ENCODE measurements at regions not wholly inside any gene's neighbourhood (a gene's known extent, or its start where the extent isn't known, plus 50 kb on each side); places are given as distances from the start of the nearest gene placed in this dataset.

GRCh38 chr5:165569551-165569950 is 2064.1 kb downstream of the MAT2B start:
- H3K79me2 ChIP-seq (ENCODE audit: insufficient read depth, low read length): no peaks in the 10 kb centered on the region
- Mint-ChIP-seq H3K36me3 (no peaks in the 10 kb centered on the region), H3K27ac (no peak overlapping the region), H3K27me3 (ENCODE audit: low read depth in 3 of 3) (peaks cover 0 to 3% (median 0%) of the 10 kb centered on the region in 3 donors), H3K9me3 (peaks cover 13 to 30% (median 23%) of the 10 kb centered on the region in 7 donors), H3K4me3 (no peak overlapping the region), H3K4me1 (peaks cover 6% of the 10 kb centered on the region)
- no peak overlapping the region for H2AFZ ChIP-seq (ENCODE audit: insufficient read depth, low read depth, low read length, poor library complexity, severe bottlenecking)
- DNase-seq: peak in 1 of 3 donors; percentile 10
- H3K4me2 ChIP-seq (replicated peaks; ENCODE audit: extremely low read depth, low read length, poor library complexity, severe bottlenecking): no peak overlapping the region
- no peak for TF ChIP-seq CTCF (IDR thresholded peaks at IDR 0.05)
- peaks cover 18 to 29% of the 10 kb centered on the region in 2 donors for H3K9me3 ChIP-seq (replicated peaks in 1 of 2; ENCODE audit: control insufficient read depth in 1 of 2, insufficient read depth in 1 of 2, low read length in 2 of 2)
- H3K27me3 ChIP-seq (ENCODE audit: control insufficient read depth in 2 of 2, insufficient read depth in 2 of 2, low read length in 2 of 2): no peaks in the 10 kb centered on the region
- no peaks in the 10 kb centered on the region for H3K4me1 ChIP-seq (ENCODE audit: control insufficient read depth in 1 of 2, insufficient read depth in 2 of 2, low read length in 2 of 2)
- no peaks in the 10 kb centered on the region for H3K36me3 ChIP-seq (replicated peaks in 1 of 2; ENCODE audit: control insufficient read depth in 1 of 2, insufficient read depth in 2 of 2, low read length in 2 of 2)
- intact Hi-C loops (cut with micrococcal nuclease): no loop called here
- H3K4me3 ChIP-seq (replicated peaks in 1 of 3; ENCODE audit: low read depth in 2 of 3, low read length in 3 of 3): no peak overlapping the region
- H4K20me1 ChIP-seq (ENCODE audit: insufficient read depth, low read length): no peaks in the 10 kb centered on the region
- H3K9ac ChIP-seq (ENCODE audit: insufficient read depth, low read length, poor library complexity, severe bottlenecking): no peak overlapping the region
- no peak overlapping the region for H3K27ac ChIP-seq (ENCODE audit: low read depth in 1 of 2, low read length in 2 of 2)
- 11% methylated on average over 1 of the region's 7 CpGs for WGBS (ENCODE audit: insufficient coverage)

DNA sequence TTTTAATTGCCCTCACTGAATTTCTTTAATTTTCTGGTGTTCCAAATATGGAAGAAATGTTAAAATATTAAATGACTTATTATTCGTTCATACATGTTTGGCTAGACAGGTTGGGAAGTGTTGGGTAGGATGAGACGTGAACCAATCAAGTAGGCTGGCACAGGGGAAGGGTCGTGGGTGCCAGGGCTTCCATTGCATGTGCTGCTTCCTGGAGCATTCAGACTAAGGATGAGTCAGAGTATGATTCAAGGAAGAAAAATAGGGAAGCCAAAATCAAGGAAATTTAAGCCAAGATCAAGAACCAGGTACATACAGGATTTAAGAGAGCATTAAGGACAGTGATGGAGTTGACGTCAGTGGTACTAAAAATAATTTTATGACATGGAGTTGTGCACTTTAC is 2068.0 kb downstream of the MAT2B start:
- Mint-ChIP-seq H3K4me1 (peaks cover 6% of the 10 kb centered on the region), H3K27ac (no peak overlapping the region), H3K36me3 (no peaks in the 10 kb centered on the region), H3K9me3 (peaks cover 16 to 34% (median 27%) of the 10 kb centered on the region in 7 donors), H3K27me3 (ENCODE audit: low read depth in 3 of 3) (peaks cover 0 to 3% (median 0%) of the 10 kb centered on the region in 3 donors), H3K4me3 (no peak overlapping the region)
- WGBS (ENCODE audit: insufficient coverage): 57% methylated on average over 2 of the region's 4 CpGs
- intact Hi-C loops (cut with micrococcal nuclease): no loop called here
- TF ChIP-seq CTCF (IDR thresholded peaks at IDR 0.05): no peak
- Histone ChIP-seq H3K9ac (ENCODE audit: insufficient read depth, low read length, poor library complexity, severe bottlenecking) (no peak overlapping the region), H3K9me3 (replicated peaks in 1 of 2; ENCODE audit: control insufficient read depth in 1 of 2, insufficient read depth in 1 of 2, low read length in 2 of 2) (peaks cover 18 to 29% of the 10 kb centered on the region in 2 donors), H3K27me3 (ENCODE audit: control insufficient read depth in 2 of 2, insufficient read depth in 2 of 2, low read length in 2 of 2) (no peaks in the 10 kb centered on the region), H3K27ac (ENCODE audit: low read depth in 1 of 2, low read length in 2 of 2) (no peak overlapping the region), H4K20me1 (ENCODE audit: insufficient read depth, low read length) (no peaks in the 10 kb centered on the region), H3K4me2 (replicated peaks; ENCODE audit: extremely low read depth, low read length, poor library complexity, severe bottlenecking) (no peak overlapping the region), H3K4me3 (replicated peaks in 1 of 3; ENCODE audit: low read depth in 2 of 3, low read length in 3 of 3) (no peak overlapping the region), H3K36me3 (replicated peaks in 1 of 2; ENCODE audit: control insufficient read depth in 1 of 2, insufficient read depth in 2 of 2, low read length in 2 of 2) (no peaks in the 10 kb centered on the region), H2AFZ (ENCODE audit: insufficient read depth, low read depth, low read length, poor library complexity, severe bottlenecking) (no peak overlapping the region), H3K79me2 (ENCODE audit: insufficient read depth, low read length) (no peaks in the 10 kb centered on the region), H3K4me1 (ENCODE audit: control insufficient read depth in 1 of 2, insufficient read depth in 2 of 2, low read length in 2 of 2) (no peaks in the 10 kb centered on the region)
- DNase-seq: no peak

All from CD14-positive monocyte (primary cell).